Neural cell (in vitro differentiated cells): ENCODE measurements at regions not wholly inside any gene's neighbourhood (a gene's known extent, or its start where the extent isn't known, plus 50 kb on each side); places are given as distances from the start of the nearest gene placed in this dataset.

Experiments used
- CTCF ChIP-seq: fragments of 450-650 bp; IDR thresholded peaks from 2 replicates; pipeline ENCODE4 v1.5.1; 2014; ENCODE audit warnings: antibody characterized with exemption, mild to moderate bottlenecking, moderate library complexity; ENCODE audit not compliant: poor library complexity, severe bottlenecking
- EP300 ChIP-seq: fragments of 450-650 bp; conservative IDR thresholded peaks from 2 replicates; pipeline ENCODE4 v1.6.1; 2014; ENCODE audit warnings: antibody characterized with exemption, mild to moderate bottlenecking, moderate library complexity; ENCODE audit not compliant: poor library complexity, severe bottlenecking

- TF ChIP-seq CTCF (no peak), EP300 (no peak)
Measured at GRCh38 chr4:56182356-56182755, 204.9 kb downstream of the AASDH start.
